GM12878 (cell line): ENCODE measurements at regions not wholly inside any gene's neighbourhood (a gene's known extent, or its start where the extent isn't known, plus 50 kb on each side); places are given as distances from the start of the nearest gene placed in this dataset.

Source experiments
- BRCA1 ChIP-seq: IDR thresholded peaks from 2 replicates; pipeline ENCODE4 v1.6.1; 2011; ENCODE audit warnings: low read depth, low read length, improper control_type of control experiment
- ZZZ3 ChIP-seq: IDR thresholded peaks from 2 replicates; pipeline ENCODE4 v1.6.1; 2011; ENCODE audit warnings: low read depth; ENCODE audit not compliant: control insufficient read depth, insufficient read length
- TF ChIP-seq, protein P1 (sequence below), 3 experiments: IDR thresholded peaks in 2 of 3; conservative IDR thresholded peaks in 1 of 3; 2 replicates each; pipeline ENCODE4 v1.5.1; 2011; ENCODE audit warnings: low read depth in 3 of 3, low read length in 3 of 3, mild to moderate bottlenecking in 3 of 3, control low read depth in 2 of 3, moderate library complexity in 2 of 3, inconsistent platforms in 1 of 3, mixed read lengths in 1 of 3; ENCODE audit not compliant: control insufficient read depth in 2 of 3, insufficient read depth in 1 of 3; ENCODE audit errors: extremely low read depth in 1 of 3

DNA sequence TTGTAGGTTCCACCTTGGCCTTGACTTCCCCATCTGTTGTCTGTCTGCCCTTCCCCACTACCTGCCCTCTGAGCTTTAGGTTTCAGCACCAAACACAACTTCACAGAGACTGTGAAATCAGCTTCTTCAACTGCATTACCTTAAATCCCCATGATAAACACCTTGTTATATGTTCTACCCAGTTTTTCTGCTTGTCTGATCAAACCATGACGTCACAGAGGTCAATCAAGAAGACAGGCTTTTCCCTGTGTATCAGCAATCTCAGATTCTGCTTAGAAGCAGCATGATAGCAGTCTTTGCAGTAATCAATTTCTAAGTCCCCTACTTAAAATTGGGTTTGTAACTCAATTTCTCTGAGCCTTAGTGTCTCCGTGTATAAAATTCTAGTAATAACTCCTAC, 175.0 kb downstream of the PLK2 start:
- TF ChIP-seq, protein P1, sequence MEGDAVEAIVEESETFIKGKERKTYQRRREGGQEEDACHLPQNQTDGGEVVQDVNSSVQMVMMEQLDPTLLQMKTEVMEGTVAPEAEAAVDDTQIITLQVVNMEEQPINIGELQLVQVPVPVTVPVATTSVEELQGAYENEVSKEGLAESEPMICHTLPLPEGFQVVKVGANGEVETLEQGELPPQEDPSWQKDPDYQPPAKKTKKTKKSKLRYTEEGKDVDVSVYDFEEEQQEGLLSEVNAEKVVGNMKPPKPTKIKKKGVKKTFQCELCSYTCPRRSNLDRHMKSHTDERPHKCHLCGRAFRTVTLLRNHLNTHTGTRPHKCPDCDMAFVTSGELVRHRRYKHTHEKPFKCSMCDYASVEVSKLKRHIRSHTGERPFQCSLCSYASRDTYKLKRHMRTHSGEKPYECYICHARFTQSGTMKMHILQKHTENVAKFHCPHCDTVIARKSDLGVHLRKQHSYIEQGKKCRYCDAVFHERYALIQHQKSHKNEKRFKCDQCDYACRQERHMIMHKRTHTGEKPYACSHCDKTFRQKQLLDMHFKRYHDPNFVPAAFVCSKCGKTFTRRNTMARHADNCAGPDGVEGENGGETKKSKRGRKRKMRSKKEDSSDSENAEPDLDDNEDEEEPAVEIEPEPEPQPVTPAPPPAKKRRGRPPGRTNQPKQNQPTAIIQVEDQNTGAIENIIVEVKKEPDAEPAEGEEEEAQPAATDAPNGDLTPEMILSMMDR (IDR thresholded peaks at IDR 0.05 in 2 of 3, conservative IDR thresholded peaks at IDR 0.05 in 1 of 3; ENCODE audit: control insufficient read depth in 2 of 3, extremely low read depth in 1 of 3, insufficient read depth in 1 of 3, low read depth in 3 of 3, low read length in 3 of 3) = no peak
- TF ChIP-seq BRCA1 (no peak), ZZZ3 (no peak)
